TTC549 (cell line): ENCODE measurements at regions not wholly inside any gene's neighbourhood (a gene's known extent, or its start where the extent isn't known, plus 50 kb on each side); places are given as distances from the start of the nearest gene placed in this dataset.
"Not testable (repeated sequence)": the region's sequence is repeated elsewhere in the genome, so short reads cannot be mapped to it uniquely, and the experiment has no call there.

Experiments
- FAIRE-seq: peaks from 2 replicates; lab custom pipeline; 2012; peaks lifted over from hg19 to GRCh38; lab: Jason Lieb, UNC

- no peak for FAIRE-seq
Measured at GRCh38 chr3:145864336-145864735, 296.6 kb downstream of the PLOD2 start.

DNA sequence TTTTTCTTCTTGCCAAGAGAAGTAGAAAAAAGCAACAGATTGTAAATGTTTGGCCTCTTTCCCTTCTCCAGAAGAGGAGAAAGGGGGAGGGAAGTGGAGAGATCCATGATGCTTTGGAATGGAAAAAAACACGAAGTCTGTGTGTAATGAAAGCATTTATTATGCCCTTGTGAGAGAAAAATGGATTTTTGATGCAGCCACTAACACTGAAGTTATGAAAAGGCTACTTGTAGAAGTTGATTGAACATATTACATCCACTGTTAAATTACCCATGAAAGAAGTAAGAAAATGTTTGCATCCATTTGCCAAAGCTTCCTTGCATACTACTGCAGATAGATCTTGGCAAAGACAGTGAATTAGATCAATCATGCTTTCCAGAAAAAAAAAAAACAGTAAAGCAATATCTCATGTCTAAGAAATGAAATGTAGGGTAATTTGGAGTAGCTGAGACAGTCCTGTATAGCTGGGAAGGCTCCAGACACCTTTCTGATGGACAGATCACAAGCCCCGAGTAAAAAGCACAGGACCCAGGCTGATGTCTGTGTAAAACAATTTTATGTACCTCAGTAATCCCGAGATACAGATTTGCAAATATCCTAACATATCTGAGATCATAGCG is 295.5 kb downstream of the PLOD2 start:
- FAIRE-seq, result no peak

DNA sequence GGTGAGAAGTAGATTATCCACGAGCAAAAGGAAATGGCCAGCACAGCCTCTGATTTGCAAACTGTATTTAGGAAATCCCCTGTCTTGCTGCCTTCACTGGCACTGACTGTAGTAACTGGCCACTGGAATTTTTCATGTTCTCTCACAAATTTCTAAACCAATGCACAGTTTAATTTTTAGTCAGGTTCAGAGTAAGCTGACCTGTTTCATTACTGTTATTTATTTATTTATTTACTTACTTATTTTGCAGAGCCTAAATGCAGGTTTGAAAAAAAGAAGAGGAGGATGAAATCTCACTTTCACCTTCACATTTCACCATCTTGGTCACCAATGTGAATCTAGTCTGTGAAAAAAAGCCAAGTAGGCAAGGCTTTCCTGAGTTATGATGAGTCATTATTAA is 291.0 kb downstream of the PLOD2 start:
- FAIRE-seq, result no peak

DNA sequence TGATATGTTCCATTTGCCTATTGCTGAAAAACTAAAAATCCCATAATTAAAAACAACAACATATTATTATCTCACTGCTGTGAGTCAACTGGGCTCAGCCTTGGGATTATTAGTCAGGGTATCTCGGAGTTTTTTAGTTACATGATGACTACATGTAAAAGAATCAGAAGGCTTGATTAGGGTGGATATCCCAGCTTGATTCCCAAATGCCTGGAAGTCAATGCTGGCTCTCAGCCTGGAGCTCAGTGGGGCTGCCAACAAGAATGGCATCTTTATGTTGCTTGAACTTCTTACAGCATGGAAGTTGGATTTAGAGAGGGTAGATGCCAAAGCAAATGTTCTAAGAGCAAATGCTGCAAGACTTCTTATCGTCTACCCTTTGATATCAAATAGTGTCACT is 278.5 kb downstream of the PLOD2 start:
- no peak for FAIRE-seq

DNA sequence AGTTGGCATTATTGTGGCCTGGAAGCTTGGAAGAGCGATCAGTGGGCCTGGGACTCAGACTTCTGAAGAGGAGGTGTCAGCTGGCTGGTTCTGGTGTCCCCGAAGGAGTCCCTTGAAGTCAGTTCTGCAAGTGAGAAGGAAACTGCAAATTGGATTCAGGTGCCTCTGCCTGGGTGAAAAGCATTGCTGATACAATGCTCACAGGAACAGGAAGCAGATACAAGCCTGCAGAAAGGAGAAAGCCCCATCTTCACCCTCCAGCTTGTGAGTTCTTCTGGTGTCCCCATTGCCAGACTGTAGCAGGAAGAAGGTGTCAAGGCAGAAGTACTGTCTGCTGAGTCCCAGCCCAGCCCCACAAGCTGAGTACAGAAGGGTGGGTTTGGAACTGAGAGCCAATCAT is 271.3 kb downstream of the PLOD2 start:
- no peak for FAIRE-seq

- no peak for FAIRE-seq
Measured at GRCh38 chr3:145892869-145893268, 268.1 kb downstream of the PLOD2 start.

- no peak for FAIRE-seq
Measured at GRCh38 chr3:145893331-145893730, 267.7 kb downstream of the PLOD2 start.

DNA sequence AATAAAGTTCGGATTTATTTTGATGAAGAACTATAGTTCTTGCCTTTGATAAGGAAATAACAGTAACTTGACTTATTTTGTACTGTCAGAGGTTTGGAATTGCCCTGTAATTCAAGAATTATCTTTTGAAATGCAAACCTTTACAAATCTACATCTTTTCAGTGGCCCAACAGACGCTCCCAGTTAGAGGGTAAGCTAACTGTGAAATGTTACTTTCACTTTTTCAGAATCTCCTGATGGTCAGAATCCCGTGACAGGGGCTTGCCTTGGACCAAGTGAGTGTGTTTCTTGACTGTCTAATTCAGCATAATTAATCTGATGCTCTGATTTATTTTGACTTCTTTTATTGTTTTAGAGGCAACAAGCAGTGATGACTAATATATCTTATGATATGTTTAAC is 262.5 kb downstream of the PLOD2 start:
- no peak for FAIRE-seq

DNA sequence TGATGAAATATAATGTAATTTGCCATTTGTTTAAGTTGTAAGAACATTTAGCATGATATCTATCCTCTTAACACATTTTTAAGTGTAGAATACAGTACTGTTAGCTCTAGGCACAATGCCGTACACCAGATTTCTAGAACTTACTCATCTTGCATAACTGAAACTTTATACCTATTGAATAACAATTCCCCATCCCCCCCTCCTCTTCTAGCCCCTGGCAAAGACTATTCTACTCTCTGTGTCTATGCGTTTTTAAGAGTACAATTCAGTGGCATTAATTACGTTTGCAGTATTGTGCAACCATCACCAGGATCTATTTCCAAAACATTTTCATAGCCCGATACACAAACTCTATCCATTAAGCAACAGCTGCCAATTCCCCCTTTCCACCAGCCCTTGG is 261.7 kb downstream of the PLOD2 start:
- no peak for FAIRE-seq

DNA sequence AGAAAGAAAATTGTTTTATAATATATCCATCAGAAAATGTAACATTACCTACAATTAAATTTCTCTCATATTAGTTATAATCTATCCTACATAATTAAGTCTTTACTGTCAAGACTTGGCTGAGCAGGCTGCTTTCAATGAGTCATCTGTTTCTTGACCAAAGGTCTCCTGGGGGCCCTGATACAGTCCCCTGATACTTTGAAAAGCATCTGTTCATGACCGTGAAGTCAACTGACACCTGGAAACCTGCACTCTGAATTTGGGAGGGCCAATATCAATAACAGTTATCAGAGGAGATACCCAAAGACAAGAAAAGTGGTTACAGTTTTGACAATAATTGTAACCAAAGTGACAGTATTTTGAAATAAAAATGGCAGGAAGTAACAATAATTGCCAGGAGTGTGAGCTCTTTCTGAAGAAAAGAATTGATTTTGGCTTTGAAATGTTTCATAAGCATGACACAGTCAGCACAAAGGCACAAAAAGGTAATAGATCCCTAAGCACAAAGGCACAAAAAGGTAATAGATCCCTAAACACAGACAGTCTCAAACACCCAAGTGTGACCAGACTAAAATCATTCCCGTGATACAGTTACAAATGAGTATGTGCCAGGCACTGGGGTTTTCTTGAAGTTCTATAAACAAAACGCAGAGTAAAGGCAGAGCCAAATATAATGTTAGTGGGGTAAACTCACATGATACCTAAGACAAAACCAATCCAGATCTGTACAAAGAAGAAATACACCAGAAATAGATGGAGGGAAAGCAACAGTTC is 260.7 kb downstream of the PLOD2 start:
- no peak for FAIRE-seq

- no peak for FAIRE-seq
Measured at GRCh38 chr3:145902166-145902565, 258.8 kb downstream of the PLOD2 start.

DNA sequence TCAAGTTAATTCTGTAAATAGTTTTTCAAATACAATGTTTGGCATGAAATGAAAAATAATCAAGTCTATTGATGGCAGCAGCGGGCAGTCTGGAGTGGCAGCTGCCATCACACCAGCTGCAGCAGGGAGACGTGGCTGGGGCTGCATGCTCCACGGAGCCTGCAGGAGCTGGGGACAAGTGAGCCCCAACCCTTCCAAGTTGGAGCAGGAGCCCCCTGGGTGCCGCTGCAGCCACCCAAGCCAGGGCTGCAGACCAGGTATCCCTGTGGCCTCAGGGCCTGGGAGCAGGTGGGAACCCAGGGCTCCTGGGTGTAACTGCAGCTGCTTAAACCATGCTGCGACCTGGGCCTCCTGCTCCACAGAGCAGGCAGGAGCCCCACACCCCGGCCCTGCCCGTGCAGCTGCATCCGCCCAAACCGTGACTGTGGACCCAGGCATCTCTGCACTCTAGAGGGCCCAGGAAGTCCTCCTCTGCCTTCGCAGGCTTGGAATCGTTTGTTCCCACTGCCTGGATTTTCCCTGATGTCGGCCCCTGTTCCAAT is 257.4 kb downstream of the PLOD2 start:
- FAIRE-seq, result no peak

DNA sequence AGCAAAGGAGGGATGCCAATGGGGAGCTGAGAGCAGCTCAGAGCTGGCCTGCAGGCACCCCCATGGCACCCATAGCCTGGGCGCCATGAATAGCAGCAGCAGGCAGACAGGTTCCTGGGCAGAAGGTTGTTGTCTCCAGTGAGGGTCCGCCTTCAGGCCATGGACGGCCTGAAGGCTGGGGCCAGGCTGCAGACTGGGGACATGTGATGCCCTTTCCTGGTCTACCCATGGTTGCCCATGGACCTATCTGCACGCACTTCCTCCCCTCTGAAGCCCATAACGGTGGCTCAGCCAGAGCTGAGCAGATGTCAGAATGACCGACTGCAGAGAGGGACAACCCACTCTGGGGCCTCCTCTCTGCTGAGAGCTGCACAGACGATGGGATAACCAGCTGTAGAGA is 256.8 kb downstream of the PLOD2 start:
- no peak for FAIRE-seq

DNA sequence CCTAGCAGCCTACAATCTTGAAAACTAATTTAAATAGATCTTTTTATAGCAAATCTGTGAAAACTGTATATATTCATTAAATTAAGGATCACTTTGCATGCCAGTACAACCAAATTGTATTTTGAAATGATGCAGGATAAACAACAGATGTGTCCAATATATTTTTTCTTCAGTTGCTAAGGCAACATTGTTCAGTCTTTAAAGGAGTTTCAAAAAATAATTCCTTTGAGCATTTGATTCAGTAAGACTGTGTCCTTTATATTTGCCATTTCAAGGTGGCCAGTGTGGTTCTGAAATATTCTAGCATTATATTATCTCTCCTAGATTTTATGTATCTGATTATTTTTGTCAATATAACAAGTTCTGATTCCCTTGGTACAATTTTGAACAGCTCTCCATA is 254.7 kb downstream of the PLOD2 start:
- FAIRE-seq, result no peak

- FAIRE-seq, result no peak
Measured at GRCh38 chr3:145906755-145907154, 254.2 kb downstream of the PLOD2 start.

DNA sequence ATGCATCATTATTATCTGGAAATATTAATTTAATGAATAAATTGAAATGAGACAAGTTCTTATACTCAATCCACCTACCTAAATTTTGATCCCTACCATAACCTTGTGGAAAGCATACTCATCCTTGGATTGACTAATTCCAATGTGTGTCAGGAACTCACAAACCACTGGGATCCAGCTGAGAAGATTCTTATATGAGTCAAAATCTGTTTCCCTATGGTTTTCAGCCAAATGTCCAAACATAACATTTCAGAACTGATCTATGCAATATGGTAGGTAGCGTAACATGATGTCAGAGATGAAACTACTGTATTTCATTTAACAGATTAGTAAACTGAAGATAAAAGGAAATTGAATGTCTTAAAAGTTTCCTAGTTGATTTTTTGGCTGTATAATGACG is 250.0 kb downstream of the PLOD2 start:
- no peak for FAIRE-seq

DNA sequence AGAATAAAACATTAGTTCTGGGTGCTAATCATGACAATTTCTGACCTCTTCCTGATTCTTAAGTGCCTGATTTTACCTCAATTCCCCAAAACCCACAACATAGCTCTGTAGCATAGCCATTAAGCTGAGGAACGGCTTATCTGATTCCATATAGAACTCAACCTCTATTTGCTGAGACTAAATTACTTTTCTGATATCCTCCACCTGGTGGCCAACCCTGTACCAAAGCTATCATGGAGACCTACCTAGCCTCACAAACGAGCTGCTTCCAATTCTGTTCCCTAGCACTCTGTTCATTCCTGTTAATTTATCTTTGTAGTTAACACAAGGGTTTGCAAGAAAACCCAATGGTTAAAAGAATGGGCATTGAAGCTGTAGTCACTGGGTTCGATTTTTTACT is 245.2 kb downstream of the PLOD2 start:
- FAIRE-seq, result no peak

GRCh38 chr3:145927736-145928135 is 233.2 kb downstream of the PLOD2 start:
- not testable (repeated sequence) for FAIRE-seq

DNA sequence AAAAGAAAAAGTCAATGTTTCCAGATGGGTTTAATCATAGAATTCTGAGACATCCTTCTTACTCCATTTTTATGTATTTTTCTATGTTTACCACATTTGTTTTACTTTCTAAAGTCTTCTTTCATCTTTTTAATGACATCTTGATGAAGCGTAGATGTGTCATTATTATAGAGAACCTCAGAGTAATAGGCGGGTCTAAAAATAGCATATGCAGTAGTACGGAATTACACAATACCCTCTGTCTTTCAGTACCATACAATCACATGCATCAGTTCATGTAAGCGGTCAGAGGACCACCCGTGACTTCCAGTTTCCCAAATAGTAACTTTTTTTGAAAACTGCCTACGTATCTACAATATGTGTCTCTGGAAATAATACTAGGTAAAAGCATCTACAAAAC is 224.0 kb downstream of the PLOD2 start:
- FAIRE-seq, result no peak

DNA sequence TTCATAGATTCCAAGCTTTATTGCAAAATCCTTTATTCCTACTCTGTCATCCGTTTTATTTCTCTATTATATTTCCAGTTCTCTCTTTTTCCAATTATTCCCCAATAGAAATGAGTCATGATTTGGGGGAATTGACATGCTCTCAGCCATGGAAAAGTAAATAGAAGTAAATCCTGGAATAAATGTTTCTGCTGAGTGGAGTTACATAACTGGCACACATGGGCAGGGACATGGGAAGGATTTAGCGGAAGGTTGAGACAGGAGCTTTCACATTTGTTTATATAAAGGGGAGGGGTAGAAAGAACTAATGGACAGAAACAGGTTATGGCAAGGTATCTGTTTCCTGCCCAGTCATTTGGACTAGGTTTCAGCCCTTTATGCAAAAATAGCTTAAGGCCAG is 221.6 kb downstream of the PLOD2 start:
- no peak for FAIRE-seq

DNA sequence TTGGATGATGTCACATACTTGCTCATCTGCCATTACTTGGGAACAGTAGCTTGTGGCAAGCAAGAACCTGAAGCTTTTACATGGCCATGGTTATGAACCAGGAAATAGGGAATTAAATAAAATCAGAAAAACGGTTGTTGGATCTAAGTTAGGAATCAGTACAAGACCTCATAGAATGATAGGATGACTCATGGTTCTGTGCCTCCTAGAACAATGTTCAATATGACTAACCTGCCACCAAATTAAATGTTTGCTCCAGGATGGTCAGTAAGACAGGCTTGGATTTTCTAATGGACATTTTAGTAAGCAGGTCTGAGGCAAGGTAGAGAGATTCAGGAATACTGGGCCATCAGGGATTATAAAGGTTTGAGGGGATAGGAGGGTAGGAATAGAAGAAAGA is 218.9 kb downstream of the PLOD2 start:
- FAIRE-seq, result no peak

GRCh38 chr3:145943952-145944351 is 217.0 kb downstream of the PLOD2 start:
- FAIRE-seq, result no peak

DNA sequence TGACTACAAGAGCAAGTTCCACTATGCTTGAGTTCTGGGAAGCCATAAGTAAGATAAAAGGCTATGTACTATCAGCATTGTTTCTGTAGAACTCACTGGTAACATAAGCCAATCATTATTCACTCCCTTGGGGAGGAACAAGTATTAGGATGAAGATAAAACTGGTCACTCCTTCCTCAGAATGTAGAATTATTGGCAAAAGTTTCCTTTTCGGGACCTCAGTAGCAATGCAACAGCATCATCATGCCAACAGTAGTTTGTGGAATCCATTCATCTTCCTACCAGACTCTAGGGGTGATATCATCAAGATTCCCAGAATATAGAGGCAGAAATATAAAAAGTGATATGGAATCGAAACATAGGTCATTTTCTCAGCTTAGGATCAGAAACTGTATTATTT is 209.5 kb downstream of the PLOD2 start:
- FAIRE-seq, result no peak

GRCh38 chr3:145952536-145952935 is 208.4 kb downstream of the PLOD2 start:
- FAIRE-seq, result no peak
